GF-D8 (cell line): ENCODE measurements at regions not wholly inside any gene's neighbourhood (a gene's known extent, or its start where the extent isn't known, plus 50 kb on each side); places are given as distances from the start of the nearest gene placed in this dataset.

Experiments used
- DNase-seq: peaks from one replicate; lab custom pipeline; 2025; lab: John Stamatoyannopoulos, UW

GRCh38 chr5:99724732-99725290 lies 796.0 kb upstream of the CHD1 start:
- no peak for DNase-seq

GRCh38 chr5:99721506-99721905 lies 792.7 kb upstream of the CHD1 start:
- DNase-seq, result no peak

- no peak for DNase-seq
Observed at GRCh38 chr5:99715921-99716320, 787.1 kb upstream of the CHD1 start.

- DNase-seq, result no peak
Observed at GRCh38 chr5:99706160-99706559, 777.4 kb upstream of the CHD1 start.

- no peak for DNase-seq
Observed at GRCh38 chr5:99702565-99702964, 773.8 kb upstream of the CHD1 start.

- DNase-seq, result no peak
Observed at GRCh38 chr5:99694884-99695283, 766.1 kb upstream of the CHD1 start.

GRCh38 chr5:99686538-99686937 lies 757.7 kb upstream of the CHD1 start:
- DNase-seq, result no peak

- DNase-seq, result no peak
Observed at GRCh38 chr5:99675974-99676373, 747.2 kb upstream of the CHD1 start.

- DNase-seq, result no peak
Observed at GRCh38 chr5:99674101-99674500, 745.3 kb upstream of the CHD1 start.

- DNase-seq, result no peak
Observed at GRCh38 chr5:99664972-99665371, 736.2 kb upstream of the CHD1 start.

GRCh38 chr5:99651298-99651697 lies 722.5 kb upstream of the CHD1 start:
- DNase-seq, result no peak

- no peak for DNase-seq
Observed at GRCh38 chr5:99646011-99646647, 717.3 kb upstream of the CHD1 start.

- no peak for DNase-seq
Observed at GRCh38 chr5:99644822-99645221, 716.0 kb upstream of the CHD1 start.

- no peak for DNase-seq
Observed at GRCh38 chr5:99640646-99641045, 711.8 kb upstream of the CHD1 start.

GRCh38 chr5:99639905-99640304 lies 711.1 kb upstream of the CHD1 start:
- DNase-seq, result no peak

GRCh38 chr5:99636663-99637062 lies 707.9 kb upstream of the CHD1 start:
- DNase-seq, result no peak

GRCh38 chr5:99621772-99622681 lies 693.2 kb upstream of the CHD1 start:
- no peak for DNase-seq

GRCh38 chr5:99617335-99617734 lies 688.5 kb upstream of the CHD1 start:
- no peak for DNase-seq

- no peak for DNase-seq
Observed at GRCh38 chr5:99614888-99615287, 686.1 kb upstream of the CHD1 start.

GRCh38 chr5:99607124-99607523 lies 678.3 kb upstream of the CHD1 start:
- DNase-seq, result no peak

GRCh38 chr5:99605904-99606303 lies 677.1 kb upstream of the CHD1 start:
- no peak for DNase-seq

GRCh38 chr5:99600952-99601351 lies 672.1 kb upstream of the CHD1 start:
- no peak for DNase-seq

GRCh38 chr5:99590806-99591205 lies 662.0 kb upstream of the CHD1 start:
- DNase-seq, result no peak
